Activated CD8-positive, alpha-beta memory T cell treated with anti-CD3 and anti-CD28 coated beads, Interleukin-2, amount 50 U/mL, for 24 hours (primary cell): ENCODE measurements at regions not wholly inside any gene's neighbourhood (a gene's known extent, or its start where the extent isn't known, plus 50 kb on each side); places are given as distances from the start of the nearest gene placed in this dataset.

Experiments
- DNase-seq: peaks from one replicate; pipeline ENCODE4 v3.0.0-alpha.2; 2020; ENCODE audit errors: extremely low read depth

DNA sequence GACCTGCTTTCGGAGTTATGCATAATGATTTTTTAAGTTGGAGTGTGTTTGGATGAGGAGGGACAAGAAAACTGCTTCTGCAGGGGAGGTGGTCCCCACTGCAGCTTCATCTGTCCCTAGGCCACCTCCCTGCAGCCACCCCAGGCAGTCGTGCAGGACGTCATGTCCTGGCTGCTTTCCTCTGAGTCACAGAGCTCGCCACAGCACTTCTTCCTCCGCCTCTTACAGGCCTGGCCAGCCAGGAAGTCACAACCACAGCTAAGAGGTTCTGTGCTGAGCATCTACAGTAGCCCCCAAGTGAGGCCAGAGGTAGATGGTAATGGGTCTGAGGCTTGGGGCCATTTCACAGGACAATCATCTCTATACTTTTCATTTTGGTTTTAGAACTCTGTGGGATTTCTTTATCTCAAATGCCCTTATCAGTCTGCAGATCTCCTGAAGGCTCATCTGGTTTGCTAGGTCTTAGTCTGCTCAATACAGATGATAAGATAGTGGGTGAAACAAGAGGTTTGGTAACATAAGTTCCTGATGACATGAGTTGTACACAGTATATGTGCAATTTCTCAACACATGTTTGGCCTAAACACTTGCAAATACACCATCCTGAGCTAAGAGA lies 106.4 kb downstream of the ARF6 start:
- peak; percentile 59 for DNase-seq

DNA sequence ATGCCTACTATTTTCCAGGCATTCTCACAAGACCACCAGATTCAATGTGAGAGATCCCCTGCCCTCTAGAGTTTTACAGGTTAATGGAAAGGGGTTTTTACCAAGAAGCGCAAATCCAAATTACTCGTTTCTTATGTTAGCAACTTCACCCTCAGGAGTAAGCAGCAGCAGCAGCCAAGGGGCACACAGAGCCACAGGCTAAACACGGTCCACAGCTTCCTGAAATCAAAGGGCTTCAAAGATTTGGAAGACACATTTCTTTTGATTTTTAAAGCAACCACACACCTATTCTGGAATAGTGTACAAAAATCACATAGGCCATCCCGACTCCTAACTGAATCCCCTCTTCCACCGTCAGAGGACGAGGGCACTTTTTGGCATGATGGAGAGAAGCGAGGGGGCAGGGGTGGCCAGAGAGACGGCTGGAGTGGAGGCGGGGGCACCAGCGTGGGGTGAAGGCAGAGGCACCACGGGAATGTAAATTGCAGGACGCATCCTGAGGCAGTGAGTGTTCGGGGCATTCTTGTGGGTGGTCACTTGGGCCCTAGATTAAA lies 107.0 kb downstream of the ARF6 start:
- DNase-seq, result no peak

DNA sequence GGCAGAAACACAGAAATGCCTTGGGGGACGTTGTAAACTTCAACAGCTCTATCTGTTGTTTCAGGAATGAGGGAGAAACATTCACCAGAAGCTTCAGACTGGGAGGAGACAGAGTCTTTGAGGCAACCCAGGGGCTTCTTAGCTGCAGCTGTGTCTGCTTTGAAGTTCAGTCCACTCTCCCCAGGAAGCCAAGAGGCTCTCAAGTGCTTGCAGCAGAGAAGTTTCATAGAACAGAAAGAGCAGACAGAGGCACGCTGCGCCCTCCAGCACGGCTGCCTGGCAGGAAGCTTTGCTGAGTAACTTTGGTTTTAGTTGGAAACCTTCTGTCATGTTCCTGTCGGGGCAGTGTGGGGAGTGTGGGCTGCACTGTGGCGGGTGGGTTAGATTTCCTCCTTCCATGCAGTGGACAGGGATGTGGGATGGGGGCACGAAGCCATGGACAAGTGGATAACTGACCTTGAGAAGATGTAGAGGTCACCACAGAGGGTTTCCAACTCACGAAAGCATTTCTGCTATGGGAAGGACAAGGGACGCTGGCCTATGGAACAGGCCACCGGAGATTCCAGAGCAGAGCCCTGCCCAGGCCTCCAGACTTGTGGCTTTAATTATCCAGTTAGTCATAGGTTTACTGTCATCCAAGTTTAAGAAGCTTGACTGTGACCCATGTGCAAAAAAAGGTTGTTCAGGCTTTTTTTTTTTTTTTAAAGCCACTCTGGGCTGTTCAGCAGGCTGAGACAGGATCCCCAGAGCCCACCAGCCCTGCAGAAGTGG lies 107.7 kb downstream of the ARF6 start:
- peak; percentile 57 for DNase-seq

DNA sequence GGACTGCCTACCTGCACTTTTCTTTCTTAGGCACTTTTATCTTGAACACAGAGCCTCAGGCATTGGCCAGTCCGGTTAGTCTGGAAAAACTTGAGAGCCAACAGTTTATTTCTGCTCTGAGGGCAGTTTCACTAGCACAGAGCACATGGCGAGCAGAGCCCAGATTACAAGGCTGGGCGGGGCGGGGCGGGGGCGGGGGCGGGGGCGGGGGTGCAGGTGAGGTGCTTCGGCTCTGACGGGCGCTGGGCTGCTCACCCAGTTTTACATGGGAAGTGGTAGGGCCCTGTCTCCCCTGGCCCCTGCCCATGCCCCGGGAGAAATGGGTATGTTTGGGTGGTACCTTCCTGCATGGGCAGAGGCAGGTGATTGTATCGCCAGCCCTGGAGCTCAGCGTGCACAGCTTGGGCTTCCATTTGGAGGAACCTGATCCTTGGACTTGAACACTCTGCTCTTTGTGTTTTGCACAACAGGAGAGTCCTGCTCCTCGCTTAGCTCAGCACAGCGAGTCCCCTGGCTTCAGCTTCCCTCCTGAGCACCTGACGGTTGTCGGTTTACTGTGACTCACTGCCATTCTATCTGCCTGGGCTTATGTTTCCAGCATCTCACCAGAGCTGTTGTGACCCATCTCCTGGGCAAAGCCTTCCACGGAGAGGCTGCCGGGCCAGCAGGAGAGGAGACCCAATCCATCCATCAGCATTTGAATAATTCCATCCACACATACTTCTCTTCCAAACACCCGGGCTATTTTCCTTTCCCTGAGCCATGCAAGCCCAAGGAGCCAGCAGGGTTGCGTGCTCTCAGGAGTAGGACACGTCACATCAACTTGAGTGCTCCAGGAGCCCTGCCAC lies 108.5 kb downstream of the ARF6 start:
- peak; percentile 38 for DNase-seq

DNA sequence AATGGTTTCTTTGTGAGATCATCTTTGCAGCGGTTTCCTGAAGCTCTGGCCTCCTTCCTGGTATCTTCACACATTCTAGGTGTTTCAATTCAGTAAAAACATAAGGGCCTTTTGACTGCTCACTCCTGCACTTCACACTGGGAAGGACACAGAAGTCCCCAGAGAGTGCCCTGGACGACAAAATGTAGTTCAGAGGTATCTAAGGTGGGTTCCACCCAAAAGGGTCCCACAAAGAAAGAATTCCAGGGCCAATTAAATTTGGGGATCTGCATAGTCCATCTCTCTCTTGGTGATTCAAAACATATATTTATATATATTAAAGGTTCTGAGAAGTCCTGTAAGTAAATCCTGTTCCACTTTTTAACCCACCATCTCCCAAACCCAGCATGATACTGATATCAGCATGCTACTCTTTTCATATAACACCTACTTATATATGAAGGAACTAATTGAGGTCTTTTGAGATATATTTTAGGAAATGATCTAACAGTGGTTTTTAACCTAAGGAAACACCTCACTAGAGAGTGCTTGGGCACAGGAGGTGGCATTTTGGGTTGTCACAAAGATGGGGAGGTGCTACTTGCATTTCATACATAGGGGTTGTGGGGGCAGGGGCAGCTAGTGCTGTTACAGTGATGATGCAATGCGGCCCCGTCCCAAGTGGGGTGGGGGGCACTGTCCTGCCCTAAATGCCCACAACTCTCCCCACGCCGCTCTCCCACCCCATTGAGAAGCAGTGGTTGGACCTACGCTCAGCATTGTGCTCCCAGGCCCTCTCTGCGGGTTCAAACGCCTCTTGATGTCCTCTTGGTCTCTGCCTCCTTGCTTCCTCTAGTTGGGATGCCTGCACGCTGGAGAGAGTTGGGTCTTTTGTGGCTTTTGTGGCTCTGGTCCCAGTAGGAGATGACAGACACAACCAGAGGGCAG lies 109.4 kb downstream of the ARF6 start:
- peak; percentile 23 for DNase-seq

DNA sequence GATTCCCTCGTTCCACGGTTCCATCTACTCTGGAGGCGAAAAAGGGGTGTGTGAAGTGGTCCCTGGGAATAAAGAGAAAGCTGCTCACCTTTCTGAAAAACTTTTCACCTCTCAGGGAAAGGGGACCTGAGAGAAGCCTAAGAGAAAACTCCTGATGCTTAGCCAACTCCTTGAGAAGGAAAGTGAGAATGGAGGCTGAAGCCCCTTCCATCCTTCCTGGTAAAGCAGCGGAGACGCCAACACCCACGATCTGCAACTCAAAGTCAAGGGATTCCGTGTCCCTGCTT lies 110.0 kb downstream of the ARF6 start:
- DNase-seq, result no peak

DNA sequence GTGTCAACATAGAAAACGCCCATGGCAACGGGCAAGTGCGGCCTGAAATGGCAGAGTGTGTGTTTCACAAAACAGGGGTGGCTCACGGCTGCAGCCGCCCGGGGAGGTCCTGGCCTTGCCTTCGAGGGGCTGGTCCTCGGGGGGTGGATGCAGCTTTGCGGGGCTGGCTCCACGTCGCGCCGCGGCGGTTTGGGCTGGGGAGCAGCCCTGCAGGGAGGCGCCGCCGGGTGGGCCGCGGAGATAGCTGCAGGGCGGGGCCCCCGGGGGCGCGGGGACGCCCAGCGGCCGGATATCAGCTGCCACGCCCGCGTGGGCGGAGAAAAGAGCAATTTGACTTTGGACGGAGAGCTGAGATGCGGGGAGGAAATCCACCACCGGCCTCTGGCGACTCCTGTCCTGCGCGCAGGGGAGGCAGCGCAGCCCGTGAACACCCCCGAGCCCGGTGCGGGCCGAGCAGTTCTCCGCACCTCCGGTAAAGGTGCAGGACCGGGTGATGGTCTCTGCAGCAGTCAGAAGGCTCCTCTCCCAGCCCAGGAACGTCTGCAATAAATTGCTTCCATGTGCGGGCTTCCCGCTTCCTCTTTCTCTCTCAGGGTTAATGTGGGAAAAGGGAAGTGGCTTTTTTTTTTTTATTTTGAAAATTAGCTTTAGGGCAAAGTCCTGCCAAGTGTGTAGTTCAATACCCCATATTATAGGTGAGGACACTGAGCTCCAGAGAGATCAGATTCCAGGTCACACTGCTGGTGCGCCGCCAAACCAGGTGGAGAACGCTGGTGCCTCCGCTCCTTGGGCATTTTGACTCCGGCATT lies 110.5 kb downstream of the ARF6 start:
- DNase-seq, result peak; percentile 44

DNA sequence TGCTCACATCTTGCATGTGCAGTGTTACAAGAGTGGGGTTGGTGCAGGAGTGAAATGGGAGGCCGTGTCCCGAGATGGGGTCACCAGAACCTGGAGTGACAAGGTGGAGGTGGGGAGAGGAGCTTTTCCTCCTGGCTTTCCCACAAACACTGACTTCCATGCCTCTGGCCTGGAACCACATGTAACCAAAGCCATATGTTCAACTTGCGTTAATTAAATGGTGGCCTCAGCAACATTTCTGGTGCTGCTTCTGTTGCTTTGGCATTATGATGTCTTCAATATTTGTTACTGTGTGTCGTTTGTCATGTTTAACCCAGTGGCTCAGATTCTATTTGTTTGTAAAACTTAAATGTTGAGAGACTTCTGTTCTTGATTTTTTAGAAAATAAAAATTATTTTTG lies 110.2 kb downstream of the VCPKMT start:
- no peak for DNase-seq

DNA sequence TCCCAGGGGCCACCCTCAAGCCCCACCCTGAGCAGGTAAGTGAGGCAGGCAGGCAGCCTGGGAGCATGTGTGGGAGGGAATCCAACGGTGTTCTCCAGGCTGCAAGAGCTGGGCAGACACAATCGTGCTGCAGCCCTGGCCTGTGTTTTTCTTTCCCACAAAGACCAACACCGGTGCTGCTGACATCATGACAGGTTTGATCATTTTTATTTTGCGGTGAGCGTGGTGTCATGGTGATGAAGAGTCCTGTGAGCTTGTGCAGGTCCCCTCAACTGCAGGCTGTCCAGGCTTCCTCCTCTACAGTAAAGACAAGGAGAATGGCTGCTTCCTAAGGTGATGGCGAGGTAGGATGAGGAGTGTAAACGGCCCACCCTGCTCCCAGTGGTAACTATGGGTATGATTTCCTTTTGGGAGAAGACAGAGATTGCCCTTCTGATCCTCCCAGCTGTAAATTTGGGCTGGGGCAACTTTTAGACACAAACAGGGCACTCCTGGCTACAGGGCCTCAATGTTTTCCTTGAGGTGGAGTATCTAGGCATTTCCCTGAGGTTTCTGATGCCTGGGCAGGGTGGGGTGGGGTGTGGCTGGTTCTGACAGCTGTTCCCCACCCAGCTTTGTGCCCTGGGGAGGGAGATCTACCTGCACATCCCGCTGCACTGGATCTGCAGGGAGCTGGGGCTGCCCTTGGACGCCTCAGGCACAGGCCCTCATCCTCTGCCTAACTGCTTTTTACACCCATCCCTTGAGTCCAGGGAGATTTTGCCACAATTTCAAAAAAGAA lies 109.1 kb downstream of the VCPKMT start:
- no peak for DNase-seq

DNA sequence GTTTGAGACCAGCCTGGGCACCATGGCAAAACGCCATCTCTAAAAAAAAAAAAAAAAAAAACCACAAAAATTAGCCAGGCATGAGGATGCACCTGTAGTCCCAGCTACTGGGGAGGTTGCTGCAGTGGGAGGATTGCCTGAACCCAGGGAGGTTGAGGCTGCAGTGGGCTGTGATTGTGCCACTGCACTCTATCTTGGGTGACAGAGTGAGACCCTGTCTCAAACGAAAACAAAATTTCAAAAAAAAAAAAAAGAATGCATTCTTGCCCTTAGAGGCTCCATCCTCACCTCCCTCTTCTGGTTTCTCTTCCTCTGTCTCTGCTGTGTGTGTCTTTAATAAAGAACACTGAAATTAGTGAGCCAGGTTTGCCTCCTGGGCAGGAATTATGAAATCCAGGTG lies 107.8 kb downstream of the VCPKMT start:
- DNase-seq, result no peak

DNA sequence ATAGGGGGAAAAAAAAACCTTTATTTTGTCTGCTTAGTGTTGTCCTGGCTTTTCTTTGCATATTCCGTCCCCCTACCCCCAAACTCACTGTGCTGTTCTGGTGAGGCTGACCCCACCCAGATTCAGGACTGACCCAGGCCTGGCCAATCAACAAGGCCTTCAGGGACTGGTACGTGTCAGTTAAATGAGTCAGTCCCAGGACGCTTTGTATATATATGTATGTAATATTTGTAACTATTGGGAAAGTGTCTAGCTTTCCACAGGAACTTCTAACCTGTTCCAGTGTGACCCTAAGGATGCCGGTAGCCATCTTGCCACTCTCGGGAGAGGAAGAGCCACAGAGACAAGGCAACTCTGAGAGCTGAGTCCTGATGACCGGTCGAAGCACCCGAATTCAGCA lies 107.4 kb downstream of the VCPKMT start:
- no peak for DNase-seq

DNA sequence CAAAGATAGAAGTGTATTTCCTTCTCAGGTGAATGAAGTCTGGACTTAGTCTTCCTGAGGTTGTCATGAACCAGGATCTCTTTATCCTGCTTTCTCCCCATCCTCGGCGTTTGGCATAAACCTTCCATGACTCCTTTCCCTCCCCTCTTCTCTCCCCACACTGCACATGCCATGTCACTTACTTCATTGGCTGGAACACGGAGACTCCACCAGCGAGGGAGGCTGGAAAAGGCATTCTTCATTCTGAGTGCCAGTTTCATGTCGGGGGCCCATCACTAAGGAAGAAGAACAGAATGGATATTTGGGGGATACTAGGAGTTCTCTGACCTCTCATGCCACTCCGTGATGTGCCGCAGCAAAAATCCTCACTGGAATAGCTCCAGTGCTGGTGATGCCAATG lies 105.6 kb downstream of the VCPKMT start:
- no peak for DNase-seq

DNA sequence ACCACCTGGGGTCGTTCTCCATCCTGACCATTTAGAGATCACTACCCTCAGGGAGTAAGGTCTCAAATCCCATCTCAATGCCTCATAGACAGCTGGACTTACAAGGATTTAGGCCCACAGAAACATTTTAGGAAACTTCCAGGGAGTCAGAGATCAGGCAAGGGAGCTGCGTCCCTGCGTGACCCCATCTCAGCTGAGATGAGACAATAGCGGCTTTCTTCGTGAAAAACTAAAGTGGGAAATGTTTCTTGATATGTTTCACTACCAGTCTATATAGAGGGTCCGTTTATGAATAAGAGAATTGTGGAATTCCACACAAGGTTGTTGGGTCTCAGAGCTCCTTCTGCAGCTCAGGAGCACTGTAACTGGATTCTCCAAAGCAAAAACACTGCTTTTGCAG lies 105.1 kb downstream of the VCPKMT start:
- no peak for DNase-seq

DNA sequence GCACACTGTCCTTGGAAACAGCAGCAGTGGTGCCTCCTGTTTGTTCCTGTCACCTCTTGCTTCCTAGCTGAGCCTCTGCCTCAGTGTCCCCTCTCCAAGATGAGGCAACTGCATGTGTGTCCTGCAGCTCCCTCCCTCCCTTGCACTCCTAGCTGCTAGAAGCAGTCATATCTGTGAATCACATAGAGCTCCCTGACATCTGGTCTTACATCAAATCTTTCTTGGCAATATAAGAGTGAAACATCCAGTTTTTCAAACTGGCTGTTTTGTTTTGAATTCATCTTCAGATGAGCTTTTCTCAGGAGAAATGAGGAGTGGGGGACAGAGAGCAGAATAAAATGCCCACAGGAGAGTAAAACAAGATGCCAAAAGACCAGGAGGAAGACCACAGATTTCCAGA lies 103.7 kb downstream of the VCPKMT start:
- no peak for DNase-seq

DNA sequence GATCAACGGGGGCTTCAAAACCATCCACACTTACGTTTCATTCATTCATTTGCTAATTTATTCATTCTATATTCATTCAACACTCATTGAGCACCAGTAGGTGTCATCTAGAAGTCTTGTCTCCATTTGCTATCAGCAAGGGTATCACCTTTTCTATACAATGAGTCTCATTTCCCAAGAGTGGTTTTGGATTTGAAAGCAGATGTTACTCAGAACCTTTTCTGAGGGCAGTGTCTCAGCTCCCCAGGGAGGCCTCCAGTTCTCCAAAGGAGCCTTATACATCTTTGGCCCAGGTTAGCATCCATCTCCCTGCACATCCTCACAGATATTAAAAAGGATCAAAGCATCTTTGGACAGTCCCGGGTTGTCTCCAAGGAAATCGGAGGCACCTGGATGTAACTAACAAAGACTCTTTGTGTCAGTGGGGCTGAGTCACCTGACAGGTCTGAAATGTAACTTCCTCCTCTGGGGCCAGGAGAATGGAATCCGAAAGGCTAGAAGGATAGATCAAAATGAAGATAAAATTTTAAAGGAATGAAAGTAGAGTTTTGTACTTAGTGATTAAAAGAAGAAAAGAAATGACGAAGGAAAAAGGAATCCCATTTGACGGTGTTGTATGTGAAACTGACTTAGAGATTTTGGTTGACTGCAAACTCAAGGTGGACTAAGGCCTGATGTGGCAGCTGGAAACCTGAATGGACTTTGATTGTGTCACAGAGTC lies 103.0 kb downstream of the VCPKMT start:
- no peak for DNase-seq

DNA sequence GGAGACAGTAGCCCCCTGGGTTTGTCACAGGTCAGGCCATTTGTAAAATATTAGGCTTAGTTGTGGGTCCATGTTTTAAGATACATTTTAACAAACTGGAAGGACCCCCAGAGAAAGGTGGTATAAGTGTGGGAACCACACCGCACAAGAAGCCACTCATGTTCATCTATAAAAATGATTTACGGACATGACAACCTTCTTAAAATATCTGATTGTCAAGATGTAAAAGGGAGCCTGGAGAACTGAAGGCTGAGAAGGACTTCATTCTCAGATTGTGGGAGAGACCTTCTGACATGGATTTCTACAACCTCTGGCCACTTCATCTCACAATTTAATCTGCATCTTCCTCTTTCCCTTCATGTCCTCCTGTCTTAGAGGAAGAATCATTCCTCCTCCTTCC lies 102.4 kb downstream of the VCPKMT start:
- DNase-seq, result no peak

DNA sequence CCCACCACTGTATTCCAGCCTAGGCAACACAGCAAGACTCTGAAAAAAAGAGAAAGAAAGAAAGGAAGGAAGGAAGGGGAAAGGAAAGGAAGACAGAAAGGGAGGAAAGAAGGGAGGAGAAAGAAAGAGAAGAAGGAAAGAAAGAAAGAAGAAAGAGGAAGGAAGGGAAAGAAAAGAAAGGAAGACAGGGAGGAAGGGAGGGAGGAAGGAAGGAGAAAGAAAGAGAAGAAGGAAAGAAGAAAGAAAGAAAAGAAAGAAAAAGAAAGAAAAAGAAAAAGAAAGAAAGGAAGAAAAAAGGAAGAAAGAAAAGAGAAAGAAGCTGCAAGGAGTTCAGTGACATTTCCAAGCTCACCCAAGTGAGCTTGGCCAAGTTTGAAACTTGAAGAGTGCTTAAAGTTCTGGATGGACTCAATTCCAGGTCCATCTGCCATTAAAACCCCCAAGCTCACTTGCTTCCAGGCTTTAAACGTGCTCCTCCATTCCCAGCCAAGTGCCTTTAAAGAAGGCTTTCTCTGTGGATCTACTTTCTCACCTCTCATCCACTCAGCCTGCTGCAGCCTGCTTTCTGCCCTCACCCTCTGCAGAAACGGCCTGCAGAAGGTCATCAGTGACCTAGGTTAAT lies 101.5 kb downstream of the VCPKMT start:
- DNase-seq, result no peak

DNA sequence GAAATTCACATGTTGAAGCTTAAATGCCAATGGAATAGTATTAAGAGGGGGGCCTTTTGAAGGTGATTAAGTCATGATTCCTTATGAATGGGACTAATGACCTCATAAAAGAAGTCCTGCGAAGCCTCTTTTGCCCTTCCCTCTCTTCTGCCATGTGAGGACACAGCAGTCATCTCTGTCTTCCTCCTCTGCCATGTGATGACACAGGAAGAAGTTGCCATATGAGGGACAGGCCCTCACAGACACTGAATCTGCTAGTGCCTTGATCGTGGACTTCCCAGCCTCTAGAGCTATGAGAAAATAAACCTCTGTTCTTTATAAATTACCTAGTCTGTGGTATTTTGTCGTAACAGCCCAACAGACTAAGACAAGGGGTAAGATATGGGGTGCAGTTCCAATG lies 100.7 kb downstream of the VCPKMT start:
- no peak for DNase-seq
